SH-SY5Y (cell line): ENCODE measurements at regions not wholly inside any gene's neighbourhood (a gene's known extent, or its start where the extent isn't known, plus 50 kb on each side); places are given as distances from the start of the nearest gene placed in this dataset.

Experiments
- GATA2 ChIP-seq: IDR thresholded peaks from 2 replicates; pipeline ENCODE4 v1.6.1; 2011; ENCODE audit warnings: mild to moderate bottlenecking, low read depth, low read length
- GATA3 ChIP-seq: IDR thresholded peaks from 2 replicates; pipeline ENCODE4 v1.6.1; 2011; ENCODE audit warnings: low read depth, mild to moderate bottlenecking, low read length, moderate library complexity

DNA sequence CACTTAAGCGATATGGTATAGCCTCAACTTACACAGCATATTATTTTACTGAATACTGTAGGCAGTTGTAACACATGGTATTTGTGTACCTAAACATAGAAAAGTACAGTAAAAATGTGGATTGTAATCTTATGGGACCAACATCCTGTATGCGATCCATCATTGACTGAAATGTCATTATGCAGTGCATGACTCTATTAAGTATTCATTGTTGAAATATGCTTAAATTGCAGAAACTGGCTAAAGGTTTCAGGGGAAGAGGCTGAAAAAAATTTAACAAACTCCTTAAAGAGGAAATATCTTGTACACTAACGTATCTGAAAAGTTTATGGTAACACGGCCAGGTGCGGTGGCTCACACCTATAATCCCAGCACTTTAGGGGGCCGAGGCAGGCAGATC, 214.1 kb upstream of the PARD3B start:
- TF ChIP-seq GATA2, result no peak
- no peak for TF ChIP-seq GATA3
